Ovary (tissue), 3 donors: ENCODE measurements at regions not wholly inside any gene's neighbourhood (a gene's known extent, or its start where the extent isn't known, plus 50 kb on each side); places are given as distances from the start of the nearest gene placed in this dataset.

Experiments
- CTCF ChIP-seq, 3 donors: fragments of 450-650 bp in 2 of 3; fragments of 200-600 bp in 1 of 3; IDR thresholded peaks; one replicate each; pipeline versions ENCODE4 v1.5.1 to v1.8.0; 2016 to 2022; ENCODE audit warnings: antibody characterized with exemption in 3 of 3, mild to moderate bottlenecking in 1 of 3
- EP300 ChIP-seq: sonication (generic); formaldehyde crosslinking; IDR thresholded peaks from one replicate; pipeline ENCODE4 v1.6.1; 2017; ENCODE audit warnings: antibody characterized with exemption
- POLR2A ChIP-seq: fragments of 450-650 bp; IDR thresholded peaks from one replicate; pipeline ENCODE4 v1.6.1; 2017; ENCODE audit warnings: antibody characterized with exemption, mild to moderate bottlenecking, moderate library complexity
- donor health status: DM: no; HTN: no; CAD: no.

- TF ChIP-seq EP300 (no peak), CTCF (IDR thresholded peaks at IDR 0.05) (no peak), POLR2A (no peak)
Measured at GRCh38 chr7:131267631-131268030, 60.0 kb upstream of the MKLN1 start.
